WI38 (cell line): ENCODE measurements at regions not wholly inside any gene's neighbourhood (a gene's known extent, or its start where the extent isn't known, plus 50 kb on each side); places are given as distances from the start of the nearest gene placed in this dataset.

Experiments used
- H3K4me3 ChIP-seq: 2 replicates; pipeline ENCODE4 v1.5.1; 2011; ENCODE audit warnings: low read depth, mild to moderate bottlenecking, control low read depth, low read length
- CTCF ChIP-seq: IDR thresholded peaks from 2 replicates; pipeline ENCODE4 v1.5.1; 2012; ENCODE audit warnings: low read depth, mild to moderate bottlenecking, control low read depth, low read length

- no peak overlapping the region for H3K4me3 ChIP-seq
- TF ChIP-seq CTCF, result no peak
Observed at GRCh38 chr1:173128742-173129141, 78.0 kb upstream of the TNFSF18 start.

GRCh38 chr1:173127369-173128307 lies 76.9 kb upstream of the TNFSF18 start:
- H3K4me3 ChIP-seq, result no peak overlapping the region
- TF ChIP-seq CTCF, result no peak

- H3K4me3 ChIP-seq, result no peak overlapping the region
- no peak for TF ChIP-seq CTCF
Observed at GRCh38 chr1:173126421-173126820, 75.7 kb upstream of the TNFSF18 start.

GRCh38 chr1:173122958-173123852 lies 72.5 kb upstream of the TNFSF18 start:
- peak overlapping the region; percentile 39 for H3K4me3 ChIP-seq
- TF ChIP-seq CTCF, result no peak

GRCh38 chr1:173122344-173122935 lies 71.7 kb upstream of the TNFSF18 start:
- no peak for TF ChIP-seq CTCF

GRCh38 chr1:173118404-173118803 lies 67.7 kb upstream of the TNFSF18 start:
- no peak overlapping the region for H3K4me3 ChIP-seq
- no peak for TF ChIP-seq CTCF

More at GRCh38 chr1:173122344-173122935, 71.7 kb upstream of the TNFSF18 start:
- H3K4me3 ChIP-seq, result peak overlapping the region; percentile 39
